HG03457 (cell line): ENCODE measurements at regions not wholly inside any gene's neighbourhood (a gene's known extent, or its start where the extent isn't known, plus 50 kb on each side); places are given as distances from the start of the nearest gene placed in this dataset.
"Not testable (repeated sequence)": the region's sequence is repeated elsewhere in the genome, so short reads cannot be mapped to it uniquely, and the experiment has no call there.

Source experiments
- ATAC-seq: cut with Tn5 transposase; IDR thresholded peaks from one replicate; pipeline ENCODE4 v1.9.1; 2021; ENCODE audit warnings: moderate number of reproducible peaks; ENCODE audit not compliant: unreplicated experiment

GRCh38 chrX:63285375-63285774 lies 65.8 kb downstream of the SPIN4 start:
- no peak for ATAC-seq

GRCh38 chrX:63284659-63285058 lies 66.5 kb downstream of the SPIN4 start:
- no peak for ATAC-seq

GRCh38 chrX:63283348-63283747 lies 67.8 kb downstream of the SPIN4 start:
- no peak for ATAC-seq

- ATAC-seq, result no peak
Measured at GRCh38 chrX:63282828-63283227, 68.3 kb downstream of the SPIN4 start.

GRCh38 chrX:63282077-63282476 lies 69.1 kb downstream of the SPIN4 start:
- no peak for ATAC-seq

- no peak for ATAC-seq
Measured at GRCh38 chrX:63281465-63281864, 69.7 kb downstream of the SPIN4 start.

GRCh38 chrX:63277394-63277793 lies 73.7 kb downstream of the SPIN4 start:
- ATAC-seq, result not testable (repeated sequence)

GRCh38 chrX:63275127-63275526 lies 76.0 kb downstream of the SPIN4 start:
- ATAC-seq, result no peak

- no peak for ATAC-seq
Measured at GRCh38 chrX:63270873-63271272, 80.3 kb downstream of the SPIN4 start.

GRCh38 chrX:63258144-63258543 lies 93.0 kb downstream of the SPIN4 start:
- ATAC-seq, result no peak

GRCh38 chrX:63250253-63250868 lies 100.8 kb downstream of the SPIN4 start:
- ATAC-seq, result peak; percentile 99

- ATAC-seq, result not testable (repeated sequence)
Measured at GRCh38 chrX:63242689-63243088, 108.4 kb downstream of the SPIN4 start.

- ATAC-seq, result not testable (repeated sequence)
Measured at GRCh38 chrX:63235963-63236362, 115.2 kb downstream of the SPIN4 start.

- ATAC-seq, result not testable (repeated sequence)
Measured at GRCh38 chrX:63233013-63233412, 118.1 kb downstream of the SPIN4 start.

GRCh38 chrX:63218202-63218601 lies 132.9 kb downstream of the SPIN4 start:
- not testable (repeated sequence) for ATAC-seq

- ATAC-seq, result not testable (repeated sequence)
Measured at GRCh38 chrX:63217549-63217948, 133.6 kb downstream of the SPIN4 start.

- not testable (repeated sequence) for ATAC-seq
Measured at GRCh38 chrX:63209645-63210044, 141.5 kb downstream of the SPIN4 start.

GRCh38 chrX:63209128-63209527 lies 142.0 kb downstream of the SPIN4 start:
- ATAC-seq, result not testable (repeated sequence)

GRCh38 chrX:63204266-63205074 lies 146.7 kb downstream of the SPIN4 start:
- ATAC-seq, result not testable (repeated sequence)

- ATAC-seq, result not testable (repeated sequence)
Measured at GRCh38 chrX:63201987-63202386, 149.1 kb downstream of the SPIN4 start.

- ATAC-seq, result not testable (repeated sequence)
Measured at GRCh38 chrX:63198693-63199092, 152.4 kb downstream of the SPIN4 start.

- ATAC-seq, result not testable (repeated sequence)
Measured at GRCh38 chrX:63192366-63193041, 158.6 kb downstream of the SPIN4 start.
